HCT116 (cell line): ENCODE measurements at regions not wholly inside any gene's neighbourhood (a gene's known extent, or its start where the extent isn't known, plus 50 kb on each side); places are given as distances from the start of the nearest gene placed in this dataset.

Source experiments
- EGR1 ChIP-seq: IDR thresholded peaks from 2 replicates; pipeline ENCODE4 v1.6.1; 2012; ENCODE audit warnings: low read depth
- POLR2A ChIP-seq: IDR thresholded peaks from 2 replicates; pipeline ENCODE4 v1.7.0; 2011; ENCODE audit warnings: borderline replicate concordance; ENCODE audit not compliant: insufficient read depth, insufficient read length; ENCODE audit errors: extremely low read depth
- POLR2AphosphoS5 ChIP-seq: IDR thresholded peaks from 2 replicates; pipeline ENCODE4 v1.6.1; 2011; ENCODE audit warnings: mild to moderate bottlenecking, low read depth, low read length, moderate library complexity
- TCF7L2 ChIP-seq: IDR thresholded peaks from 2 replicates; pipeline ENCODE4 v1.7.0; 2011; ENCODE audit warnings: borderline replicate concordance, inconsistent platforms; ENCODE audit not compliant: insufficient read depth, insufficient read length; ENCODE audit errors: extremely low read depth

DNA sequence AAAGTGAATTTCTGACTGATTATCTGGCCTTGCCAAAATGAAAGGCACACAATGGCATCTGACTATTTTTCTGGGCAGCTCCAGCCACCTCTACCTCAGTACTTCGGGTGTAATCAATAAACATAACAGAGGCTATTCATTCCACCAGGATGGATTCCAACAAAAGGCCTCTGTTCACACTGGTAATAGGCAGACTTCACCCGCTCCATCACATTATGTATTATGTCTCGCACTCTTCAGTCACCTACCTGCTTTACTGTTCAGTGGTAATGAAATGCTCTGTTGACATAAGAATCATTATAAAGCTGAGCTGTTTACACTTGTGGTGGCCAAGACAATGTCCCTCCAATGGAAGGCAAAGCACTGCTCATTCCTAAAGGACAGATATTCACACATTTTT, 1333.7 kb upstream of the WWC1 start:
- TF ChIP-seq POLR2A (no peak), EGR1 (no peak), TCF7L2 (no peak), POLR2AphosphoS5 (no peak)
